ENCODE measurements at regions not wholly inside any gene's neighbourhood (a gene's known extent, or its start where the extent isn't known, plus 50 kb on each side); places are given as distances from the start of the nearest gene placed in this dataset.

DNA sequence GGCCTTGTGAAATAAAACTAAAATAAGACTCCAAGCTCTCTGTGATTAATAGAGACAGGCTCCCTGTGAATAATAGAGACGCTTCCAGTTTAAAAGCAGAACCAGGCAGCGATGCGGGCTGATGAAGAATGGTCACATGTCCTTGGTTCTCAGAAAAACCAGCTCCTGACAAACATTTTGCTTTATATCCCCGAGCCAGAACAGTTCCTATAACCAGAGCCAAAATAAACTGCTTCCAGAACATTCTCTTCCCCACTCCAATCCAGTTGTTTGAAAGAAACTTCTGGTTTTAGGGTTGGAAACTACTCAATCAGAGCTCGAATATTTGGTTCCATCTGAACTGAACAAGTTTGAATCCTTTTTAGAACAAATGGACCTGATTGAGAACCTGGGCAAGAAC is 213.7 kb downstream of the TSN start:
- no peak for DNase-seq
- H3K27ac ChIP-seq (ENCODE audit: low read length), result no peak overlapping the region
- ATAC-seq, result no peak
- intact Hi-C loops (cut with micrococcal nuclease), result no loop called here
- H3K27me3 Mint-ChIP-seq (ENCODE audit: low read depth in 2 of 2), result peaks cover 7 to 13% of the 10 kb centered on the region in 2 donors
- no peaks in the 10 kb centered on the region for H3K36me3 ChIP-seq (ENCODE audit: control insufficient read depth, insufficient read depth, low read length)
- no peaks in the 10 kb centered on the region for H3K27me3 ChIP-seq (ENCODE audit: control insufficient read depth, insufficient read depth, low read length)
- no peaks in the 10 kb centered on the region for H3K4me1 ChIP-seq (ENCODE audit: control insufficient read depth, insufficient read depth, low read length)
- H3K9me3 Mint-ChIP-seq, result no peaks in the 10 kb centered on the region
- H3K4me3 Mint-ChIP-seq, result no peak overlapping the region
- no peak overlapping the region for H3K4me3 ChIP-seq (ENCODE audit: low read length)
- 17% methylated on average over 5 of the region's 5 CpGs for WGBS (ENCODE audit: insufficient coverage)
- no peaks in the 10 kb centered on the region for H3K9me3 ChIP-seq (ENCODE audit: control insufficient read depth, insufficient read depth, low read length)
- H3K36me3 Mint-ChIP-seq, result no peaks in the 10 kb centered on the region
- TF ChIP-seq, protein P1, sequence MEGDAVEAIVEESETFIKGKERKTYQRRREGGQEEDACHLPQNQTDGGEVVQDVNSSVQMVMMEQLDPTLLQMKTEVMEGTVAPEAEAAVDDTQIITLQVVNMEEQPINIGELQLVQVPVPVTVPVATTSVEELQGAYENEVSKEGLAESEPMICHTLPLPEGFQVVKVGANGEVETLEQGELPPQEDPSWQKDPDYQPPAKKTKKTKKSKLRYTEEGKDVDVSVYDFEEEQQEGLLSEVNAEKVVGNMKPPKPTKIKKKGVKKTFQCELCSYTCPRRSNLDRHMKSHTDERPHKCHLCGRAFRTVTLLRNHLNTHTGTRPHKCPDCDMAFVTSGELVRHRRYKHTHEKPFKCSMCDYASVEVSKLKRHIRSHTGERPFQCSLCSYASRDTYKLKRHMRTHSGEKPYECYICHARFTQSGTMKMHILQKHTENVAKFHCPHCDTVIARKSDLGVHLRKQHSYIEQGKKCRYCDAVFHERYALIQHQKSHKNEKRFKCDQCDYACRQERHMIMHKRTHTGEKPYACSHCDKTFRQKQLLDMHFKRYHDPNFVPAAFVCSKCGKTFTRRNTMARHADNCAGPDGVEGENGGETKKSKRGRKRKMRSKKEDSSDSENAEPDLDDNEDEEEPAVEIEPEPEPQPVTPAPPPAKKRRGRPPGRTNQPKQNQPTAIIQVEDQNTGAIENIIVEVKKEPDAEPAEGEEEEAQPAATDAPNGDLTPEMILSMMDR (IDR thresholded peaks at IDR 0.05), result no peak
- no peak overlapping the region for H3K27ac Mint-ChIP-seq
- H3K4me1 Mint-ChIP-seq, result no peaks in the 10 kb centered on the region

DNA sequence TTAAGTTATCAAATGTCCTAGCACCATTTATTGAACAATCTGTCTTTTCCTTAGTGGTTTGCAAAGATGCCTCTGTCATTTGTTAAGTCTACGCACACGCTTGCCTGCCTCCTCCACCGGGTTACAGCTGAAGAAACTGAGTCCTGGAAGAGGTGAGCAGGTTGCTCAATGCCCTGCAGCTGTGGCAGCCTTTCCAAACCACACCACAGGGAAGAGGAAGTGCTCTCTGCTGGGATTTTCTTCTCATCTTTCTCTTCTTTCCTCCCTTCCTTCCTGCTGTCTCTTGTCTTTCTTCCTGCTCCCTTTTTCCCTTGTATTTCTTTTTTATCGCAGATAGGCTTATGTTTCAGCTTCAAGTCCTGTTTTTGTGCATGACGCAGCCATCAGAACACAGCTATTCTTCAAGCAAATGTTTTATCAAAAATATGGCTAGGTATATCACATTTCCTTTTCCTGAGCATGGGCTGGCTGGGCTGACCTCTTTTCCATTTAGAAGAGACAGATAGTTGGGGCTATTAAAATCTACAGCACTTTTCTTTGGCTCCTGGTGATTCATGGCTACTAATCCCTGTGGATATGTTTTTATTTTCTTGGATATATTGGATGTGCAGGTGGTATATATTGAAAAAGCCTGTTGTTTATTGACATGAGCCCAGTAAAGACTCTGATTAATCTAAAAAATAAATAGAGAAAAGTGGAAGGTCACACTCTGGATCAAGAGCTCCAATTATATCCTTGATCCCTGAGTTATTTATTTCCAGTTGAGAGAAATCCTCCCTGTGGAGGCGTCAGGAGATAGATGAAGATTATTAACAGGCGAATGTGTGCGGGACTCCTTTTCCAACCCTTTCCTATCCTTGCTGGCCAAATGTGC is 214.6 kb downstream of the TSN start:
- Mint-ChIP-seq H3K36me3 (no peaks in the 10 kb centered on the region), H3K27me3 (ENCODE audit: low read depth in 2 of 2) (peaks cover 7 to 13% of the 10 kb centered on the region in 2 donors), H3K9me3 (no peaks in the 10 kb centered on the region), H3K27ac (no peak overlapping the region), H3K4me3 (no peak overlapping the region), H3K4me1 (peaks cover 0 to 3% of the 10 kb centered on the region in 2 donors)
- H3K27ac ChIP-seq (ENCODE audit: low read length), result no peak overlapping the region
- WGBS (ENCODE audit: insufficient coverage), result 75% methylated on average over 8 of the region's 8 CpGs
- TF ChIP-seq, protein P1 (IDR thresholded peaks at IDR 0.05), result no peak
- H3K9me3 ChIP-seq (ENCODE audit: control insufficient read depth, insufficient read depth, low read length), result no peaks in the 10 kb centered on the region
- no peaks in the 10 kb centered on the region for H3K36me3 ChIP-seq (ENCODE audit: control insufficient read depth, insufficient read depth, low read length)
- H3K4me1 ChIP-seq (ENCODE audit: control insufficient read depth, insufficient read depth, low read length), result peaks cover 3% of the 10 kb centered on the region
- no peak for DNase-seq
- intact Hi-C loops (cut with micrococcal nuclease), result no loop called here
- no peak for ATAC-seq
- H3K4me3 ChIP-seq (ENCODE audit: low read length), result no peak overlapping the region
- no peaks in the 10 kb centered on the region for H3K27me3 ChIP-seq (ENCODE audit: control insufficient read depth, insufficient read depth, low read length)

DNA sequence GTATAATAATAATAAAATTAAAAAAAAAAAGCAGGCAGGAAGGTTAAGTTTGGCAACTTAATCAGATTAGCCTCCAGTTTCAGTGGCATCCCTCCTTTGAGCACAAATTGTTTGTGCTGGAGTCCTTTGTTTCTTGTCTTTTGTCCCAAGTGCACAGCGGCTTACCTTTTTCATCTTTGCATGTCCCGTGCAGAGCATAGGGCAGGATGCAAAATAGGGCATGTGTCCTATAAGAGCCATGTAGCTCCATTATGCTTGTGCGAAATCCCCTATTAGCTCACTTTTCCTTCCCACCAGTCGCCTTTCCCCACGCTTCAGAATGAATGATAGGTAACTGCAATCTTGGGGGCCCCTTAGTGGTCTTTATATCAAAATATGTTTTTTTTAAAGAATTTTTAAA is 216.8 kb downstream of the TSN start:
- Mint-ChIP-seq H3K27ac (no peak overlapping the region), H3K36me3 (no peaks in the 10 kb centered on the region), H3K9me3 (no peaks in the 10 kb centered on the region), H3K4me1 (peaks cover 0 to 12% of the 10 kb centered on the region in 2 donors), H3K4me3 (no peak overlapping the region), H3K27me3 (ENCODE audit: low read depth in 2 of 2) (peaks cover 7 to 9% of the 10 kb centered on the region in 2 donors)
- ATAC-seq (no peak), DNase-seq (no peak)
- Histone ChIP-seq H3K9me3 (ENCODE audit: control insufficient read depth, insufficient read depth, low read length) (no peaks in the 10 kb centered on the region), H3K27me3 (ENCODE audit: control insufficient read depth, insufficient read depth, low read length) (no peaks in the 10 kb centered on the region), H3K4me3 (ENCODE audit: low read length) (no peak overlapping the region), H3K27ac (ENCODE audit: low read length) (no peak overlapping the region), H3K4me1 (ENCODE audit: control insufficient read depth, insufficient read depth, low read length) (peaks cover 8% of the 10 kb centered on the region), H3K36me3 (ENCODE audit: control insufficient read depth, insufficient read depth, low read length) (no peaks in the 10 kb centered on the region)
- 87% methylated on average over 3 of the region's 5 CpGs for WGBS (ENCODE audit: insufficient coverage)
- intact Hi-C loops (cut with micrococcal nuclease), result no loop called here
- TF ChIP-seq, protein P1 (IDR thresholded peaks at IDR 0.05), result no peak

Data from natural killer cell (primary cell).